Retinal pigment epithelial cell (primary cell): ENCODE measurements at regions not wholly inside any gene's neighbourhood (a gene's known extent, or its start where the extent isn't known, plus 50 kb on each side); places are given as distances from the start of the nearest gene placed in this dataset.

Source experiments
- DNase-seq: peaks from one replicate; pipeline ENCODE4 v3.0.0-alpha.2; 2010; ENCODE audit warnings: low read depth
- H3K4me3 ChIP-seq: 2 replicates; pipeline ENCODE4 v1.5.1; 2011; ENCODE audit warnings: mild to moderate bottlenecking, low read length, control low read depth, moderate library complexity
- CTCF ChIP-seq: conservative IDR thresholded peaks from 2 replicates; pipeline ENCODE4 v1.5.1; 2011; ENCODE audit warnings: low read depth, low read length, control low read depth, inconsistent platforms

- DNase-seq = no peak
- no peak overlapping the region for H3K4me3 ChIP-seq
- no peak for TF ChIP-seq CTCF
Measured at GRCh38 chr4:22637306-22637705, 55.4 kb upstream of the GBA3 start.
